Mucosa of descending colon (tissue), 3 donors: ENCODE measurements at regions not wholly inside any gene's neighbourhood (a gene's known extent, or its start where the extent isn't known, plus 50 kb on each side); places are given as distances from the start of the nearest gene placed in this dataset.
"Not testable (repeated sequence)": the region's sequence is repeated elsewhere in the genome, so short reads cannot be mapped to it uniquely, and the experiment has no call there.

Source experiments
- ATAC-seq: fragments of 200-7000 bp; cut with Tn5 transposase; one replicate; pipeline ENCODE4 v1.9.1; 2020; ENCODE audit warnings: mild to moderate bottlenecking, moderate library complexity
- DNase-seq, 3 donors: peaks; one replicate each; pipeline ENCODE4 v3.0.0-alpha.2; 2020
- H3K36me3 ChIP-seq: fragments of 200-600 bp; one replicate; pipeline ENCODE4 v1.8.0; 2021; ENCODE audit warnings: low read depth, mild to moderate bottlenecking
- H3K4me1 ChIP-seq: fragments of 200-600 bp; one replicate; pipeline ENCODE4 v1.8.0; 2021; ENCODE audit warnings: low read depth, mild to moderate bottlenecking
- H3K4me3 ChIP-seq: fragments of 200-600 bp; one replicate; pipeline ENCODE4 v1.8.0; 2021; ENCODE audit warnings: mild to moderate bottlenecking
- H3K9me3 ChIP-seq: fragments of 200-600 bp; one replicate; pipeline ENCODE4 v1.8.0; 2021; ENCODE audit warnings: mild to moderate bottlenecking
- intact Hi-C, 2 donors: fragments of 100-400 bp; cut with DNase I in 1 of 2; cut with micrococcal nuclease in 1 of 2; formaldehyde crosslinking; loops; one replicate each; pipeline versions ENCODE4 v1.11.0 to v1.11.1; 2022; cut with DNase I, micrococcal nuclease
- TF ChIP-seq, protein P1 (sequence below): fragments of 200-600 bp; IDR thresholded peaks from one replicate; pipeline ENCODE4 v1.8.0; 2022; ENCODE audit warnings: antibody characterized with exemption, mild to moderate bottlenecking
- donor health status: DM: no; HTN: no; CAD: no; lungs with moderate emphysema.
- donor health status: DM: no; HTN: no; CAD: no.
- donor health status: DM: no; HTN: yes; CAD: no.

DNA sequence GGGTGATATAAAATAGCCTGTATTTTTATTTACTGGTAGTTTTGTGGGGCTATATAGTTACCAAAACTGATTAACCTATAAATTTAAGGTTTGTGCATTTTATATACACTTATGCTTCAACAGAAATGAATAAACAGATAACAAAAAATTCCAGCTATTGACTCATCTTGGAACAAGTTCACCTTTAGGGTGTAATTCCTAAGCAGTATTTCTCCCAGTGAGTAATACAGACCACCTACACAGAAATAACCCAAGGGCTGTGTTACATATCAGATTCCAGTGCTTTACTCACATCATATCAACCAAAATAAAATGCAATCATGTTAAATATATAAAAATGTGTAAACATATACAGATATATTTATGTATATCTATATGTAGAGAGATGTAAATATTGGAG is 345.6 kb downstream of the ADAMTS20 start:
- no peaks in the 10 kb centered on the region for H3K4me1 ChIP-seq
- TF ChIP-seq, protein P1, sequence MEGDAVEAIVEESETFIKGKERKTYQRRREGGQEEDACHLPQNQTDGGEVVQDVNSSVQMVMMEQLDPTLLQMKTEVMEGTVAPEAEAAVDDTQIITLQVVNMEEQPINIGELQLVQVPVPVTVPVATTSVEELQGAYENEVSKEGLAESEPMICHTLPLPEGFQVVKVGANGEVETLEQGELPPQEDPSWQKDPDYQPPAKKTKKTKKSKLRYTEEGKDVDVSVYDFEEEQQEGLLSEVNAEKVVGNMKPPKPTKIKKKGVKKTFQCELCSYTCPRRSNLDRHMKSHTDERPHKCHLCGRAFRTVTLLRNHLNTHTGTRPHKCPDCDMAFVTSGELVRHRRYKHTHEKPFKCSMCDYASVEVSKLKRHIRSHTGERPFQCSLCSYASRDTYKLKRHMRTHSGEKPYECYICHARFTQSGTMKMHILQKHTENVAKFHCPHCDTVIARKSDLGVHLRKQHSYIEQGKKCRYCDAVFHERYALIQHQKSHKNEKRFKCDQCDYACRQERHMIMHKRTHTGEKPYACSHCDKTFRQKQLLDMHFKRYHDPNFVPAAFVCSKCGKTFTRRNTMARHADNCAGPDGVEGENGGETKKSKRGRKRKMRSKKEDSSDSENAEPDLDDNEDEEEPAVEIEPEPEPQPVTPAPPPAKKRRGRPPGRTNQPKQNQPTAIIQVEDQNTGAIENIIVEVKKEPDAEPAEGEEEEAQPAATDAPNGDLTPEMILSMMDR = no peak
- intact Hi-C loops = no loop called here
- DNase-seq (no peak), ATAC-seq (no peak)
- H3K4me3 ChIP-seq = no peak overlapping the region
- no peaks in the 10 kb centered on the region for H3K36me3 ChIP-seq
- peaks cover 5% of the 10 kb centered on the region for H3K9me3 ChIP-seq

DNA sequence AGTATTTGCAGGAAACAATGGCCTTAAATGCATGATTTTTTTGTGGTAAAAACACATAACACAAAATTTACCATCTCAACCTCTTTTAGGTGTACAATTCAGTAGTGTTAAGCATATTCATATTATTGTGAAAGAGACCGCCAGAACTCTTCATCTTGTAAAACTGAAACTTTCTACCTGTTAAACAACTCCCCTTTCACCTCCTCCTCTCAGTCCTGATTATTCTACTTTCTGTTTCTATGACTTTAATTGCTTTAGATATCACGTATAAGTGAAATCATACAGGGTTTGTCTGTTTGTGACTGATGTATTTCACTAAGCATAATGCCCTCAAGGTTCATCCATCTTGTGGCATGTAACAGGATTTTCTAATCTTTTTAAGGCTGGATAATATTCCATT is 353.4 kb downstream of the ADAMTS20 start:
- no peaks in the 10 kb centered on the region for H3K4me1 ChIP-seq
- no peak overlapping the region for H3K4me3 ChIP-seq
- TF ChIP-seq, protein P1 = no peak
- no peaks in the 10 kb centered on the region for H3K36me3 ChIP-seq
- ATAC-seq (no peak), DNase-seq (no peak)
- peaks cover 18% of the 10 kb centered on the region for H3K9me3 ChIP-seq
- intact Hi-C loops = no loop called here

DNA sequence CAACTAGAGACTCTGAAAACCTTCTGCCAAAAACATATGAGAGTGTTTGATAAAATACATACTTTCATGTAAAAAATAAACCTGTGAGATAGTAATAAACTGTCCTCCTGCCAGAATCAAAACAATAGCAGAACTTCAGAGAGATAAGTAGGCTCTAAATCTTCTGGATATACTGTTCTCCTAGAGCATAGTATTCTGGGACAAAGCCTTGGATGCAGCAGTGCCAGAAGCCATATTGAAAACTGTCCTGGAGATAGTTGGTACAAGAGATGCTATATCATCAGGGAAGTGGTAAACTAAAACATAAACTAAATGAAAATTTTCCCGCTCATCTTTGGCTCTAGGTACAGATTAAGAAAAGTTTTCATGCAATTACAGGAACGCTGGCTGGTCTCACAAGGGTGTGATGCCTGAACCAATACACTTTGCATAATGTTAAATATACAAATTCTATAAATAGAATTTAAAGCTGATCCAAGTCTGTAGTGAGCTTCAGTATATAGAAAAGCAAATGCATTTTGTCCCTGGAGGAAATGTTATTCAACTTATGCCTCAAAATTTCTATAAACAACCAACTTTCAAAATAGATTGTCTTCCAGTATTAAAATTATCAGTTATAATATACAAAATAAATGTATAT is 355.6 kb downstream of the ADAMTS20 start:
- Histone ChIP-seq H3K4me1 (no peaks in the 10 kb centered on the region), H3K36me3 (no peaks in the 10 kb centered on the region), H3K9me3 (peaks cover 13% of the 10 kb centered on the region), H3K4me3 (no peak overlapping the region)
- intact Hi-C loops = no loop called here
- TF ChIP-seq, protein P1 = no peak
- ATAC-seq = no peak
- no peak for DNase-seq

DNA sequence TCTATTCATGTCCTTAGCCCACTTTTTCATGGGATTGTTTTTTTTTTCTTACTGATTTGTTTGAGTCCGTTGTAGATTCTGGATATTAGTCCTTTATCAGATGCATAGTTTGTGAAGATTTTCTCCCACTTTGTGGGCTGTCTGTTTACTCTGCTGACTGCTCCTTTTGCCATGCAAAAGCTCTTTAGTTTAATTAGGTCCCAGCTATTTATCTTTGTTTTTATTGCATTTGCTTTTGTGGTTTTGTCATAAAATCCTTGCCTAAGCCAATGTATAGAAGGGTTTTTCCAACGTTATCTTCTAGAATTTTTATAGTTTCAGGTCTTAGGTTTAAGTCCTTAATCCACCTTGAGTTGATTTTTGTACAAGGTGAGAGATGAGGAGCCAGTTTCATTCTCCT is 358.9 kb downstream of the ADAMTS20 start:
- ATAC-seq, H3K4me1 ChIP-seq, H3K4me3 ChIP-seq, intact Hi-C loops, H3K36me3 ChIP-seq, DNase-seq: not testable (repeated sequence)
- peaks cover 13% of the 10 kb centered on the region for H3K9me3 ChIP-seq

DNA sequence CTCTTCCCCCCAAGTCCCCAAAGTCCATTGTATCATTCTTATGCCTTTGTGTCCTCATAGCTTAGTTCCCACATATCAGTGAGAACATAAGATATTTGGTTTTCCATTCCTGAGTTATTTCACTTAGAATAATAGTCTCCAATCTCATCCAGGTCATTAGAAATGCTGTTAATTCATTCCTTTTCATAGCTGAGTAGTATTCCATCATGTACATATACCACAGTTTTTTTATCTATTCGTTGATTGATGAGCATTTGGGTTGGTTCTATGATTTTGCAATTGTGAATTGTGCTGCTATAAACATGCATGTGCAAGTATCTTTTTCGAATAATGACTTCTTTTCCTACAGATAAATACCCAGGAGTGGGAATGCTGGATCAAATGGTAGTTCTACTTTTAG is 359.6 kb downstream of the ADAMTS20 start:
- H3K9me3 ChIP-seq = peaks cover 13% of the 10 kb centered on the region
- intact Hi-C loops, DNase-seq, ATAC-seq, H3K4me3 ChIP-seq, H3K36me3 ChIP-seq, H3K4me1 ChIP-seq: not testable (repeated sequence)

DNA sequence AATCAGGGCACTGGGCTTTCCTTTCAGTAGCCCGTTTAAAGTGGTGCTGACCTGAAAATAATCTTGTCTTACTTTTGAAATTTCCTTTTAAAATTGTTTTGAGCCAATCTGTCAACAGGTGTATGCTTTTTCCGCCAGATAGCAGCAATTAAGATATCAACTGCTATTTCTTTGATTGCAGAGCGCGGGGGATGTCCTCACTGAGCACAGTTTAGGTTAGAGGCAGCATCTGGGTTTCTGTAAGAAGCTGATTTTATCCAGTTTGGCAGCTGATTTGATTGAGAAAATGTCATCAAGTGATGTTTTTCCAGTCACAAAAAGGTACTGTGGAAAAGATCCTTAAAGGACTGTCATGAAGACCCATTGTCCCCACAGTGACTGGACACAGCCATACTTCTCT is 371.8 kb downstream of the ADAMTS20 start:
- Histone ChIP-seq H3K4me3 (no peak overlapping the region), H3K4me1 (no peaks in the 10 kb centered on the region), H3K9me3 (peaks cover 25% of the 10 kb centered on the region), H3K36me3 (no peaks in the 10 kb centered on the region)
- DNase-seq (no peak), ATAC-seq (no peak)
- intact Hi-C loops = loop anchor here in 1 of 2 donors (5.0 kb wide), 1 partner anchor 192 kb away; no protein-coding TSS in a partner anchor
- TF ChIP-seq, protein P1 = no peak

DNA sequence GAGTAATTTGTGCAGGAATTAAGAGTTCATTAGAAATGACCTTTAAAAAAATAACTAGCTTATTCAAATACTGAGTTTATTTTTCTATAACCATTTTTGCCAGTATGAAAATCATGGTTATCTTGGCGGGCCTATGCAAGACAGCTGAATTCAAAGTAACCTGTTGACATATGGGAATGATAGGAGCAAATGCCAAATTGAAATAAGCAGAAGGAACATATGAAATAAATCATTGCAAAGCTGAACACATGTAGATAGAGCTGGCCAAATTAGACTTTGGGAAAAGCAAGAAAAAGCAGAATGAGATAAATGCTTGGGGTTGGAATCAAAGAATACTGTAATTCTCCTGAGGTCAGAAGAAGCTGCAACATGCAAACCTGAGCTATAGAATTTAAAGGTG is 372.5 kb downstream of the ADAMTS20 start:
- DNase-seq (no peak), ATAC-seq (no peak)
- no peak overlapping the region for H3K4me3 ChIP-seq
- TF ChIP-seq, protein P1 = no peak
- H3K9me3 ChIP-seq = peaks cover 20% of the 10 kb centered on the region
- H3K4me1 ChIP-seq = no peaks in the 10 kb centered on the region
- intact Hi-C loops = no loop called here
- no peaks in the 10 kb centered on the region for H3K36me3 ChIP-seq
